A673 (cell line): ENCODE measurements at regions not wholly inside any gene's neighbourhood (a gene's known extent, or its start where the extent isn't known, plus 50 kb on each side); places are given as distances from the start of the nearest gene placed in this dataset.

ENCODE experiments used
- BruUV-seq: library from RNA; stranded (reverse); fragments of 400-500 nt; replicated peaks from 2 replicates; lab custom pipeline; 2021; lab: Mats Ljungman, UMichigan
- CTCF ChIA-PET: fragments of 300-600 bp; sonication (Branson Sonifier 250); formaldehyde crosslinking; loops from one replicate; lab custom pipeline; 2022; ENCODE audit warnings: antibody characterized with exemption; lab: Charles Lee
- POLR2A ChIA-PET: fragments of 300-600 bp; sonication (Branson Sonifier 250); formaldehyde crosslinking; loops from one replicate; lab custom pipeline; 2022; ENCODE audit warnings: antibody characterized with exemption; ENCODE audit not compliant: low non-redundant PET; lab: Charles Lee
- DNase-seq: peaks from one replicate; pipeline ENCODE4 v3.0.0-alpha.2; 2015; ENCODE audit warnings: low spot score
- H3K27ac ChIP-seq: fragments of 200-600 bp; sonication (generic); 2 replicates; pipeline ENCODE4 v1.5.1; 2016; ENCODE audit warnings: mixed run types, low read depth, mild to moderate bottlenecking, mixed read lengths, antibody characterized with exemption, low read length; ENCODE audit not compliant: poor library complexity, severe bottlenecking
- H3K27me3 ChIP-seq: fragments of 200-600 bp; sonication (generic); replicated peaks from 2 replicates; pipeline ENCODE4 v1.6.1; 2017; ENCODE audit warnings: mixed run types, low read depth, mild to moderate bottlenecking, mixed read lengths, antibody characterized with exemption, low read length; ENCODE audit not compliant: insufficient read depth, poor library complexity
- H3K36me3 ChIP-seq: fragments of 200-600 bp; sonication (generic); 2 replicates; pipeline ENCODE4 v1.6.1; 2016; ENCODE audit warnings: mixed run types, mild to moderate bottlenecking, mixed read lengths, antibody characterized with exemption, low read length; ENCODE audit not compliant: insufficient read depth, poor library complexity, severe bottlenecking
- H3K4me1 ChIP-seq: fragments of 200-600 bp; sonication (generic); 2 replicates; pipeline ENCODE4 v1.6.1; 2017; ENCODE audit warnings: mixed run types, mild to moderate bottlenecking, mixed read lengths, antibody characterized with exemption, low read length; ENCODE audit not compliant: insufficient read depth, poor library complexity, severe bottlenecking
- H3K4me3 ChIP-seq: fragments of 200-600 bp; sonication (generic); 2 replicates; pipeline ENCODE4 v1.5.1; 2016; ENCODE audit warnings: low read depth, mixed run types, mild to moderate bottlenecking, mixed read lengths, low read length; ENCODE audit not compliant: poor library complexity, severe bottlenecking
- H3K9me3 ChIP-seq: fragments of 200-600 bp; sonication (generic); 2 replicates; pipeline ENCODE4 v1.6.1; 2016; ENCODE audit warnings: mixed run types, low read depth, mild to moderate bottlenecking, mixed read lengths, antibody characterized with exemption, low read length; ENCODE audit not compliant: poor library complexity, severe bottlenecking
- CTCF ChIP-seq: fragments of 300-800, 200-600 bp; sonication (generic); conservative IDR thresholded peaks from 2 replicates; pipeline ENCODE4 v1.5.1; 2017; ENCODE audit warnings: low read depth, mild to moderate bottlenecking, antibody characterized with exemption, low read length, moderate library complexity, mixed read lengths
- EZH2 ChIP-seq: fragments of 200-600 bp; sonication (generic); IDR thresholded peaks from 2 replicates; pipeline ENCODE4 v1.6.1; 2017; ENCODE audit warnings: borderline replicate concordance, low read depth, mild to moderate bottlenecking, mixed read lengths, antibody characterized with exemption, low read length; ENCODE audit not compliant: poor library complexity, severe bottlenecking
- intact Hi-C: fragments of 100-400 bp; cut with micrococcal nuclease; formaldehyde crosslinking; loops from one replicate; pipeline ENCODE4 v1.10.0; 2022; ENCODE audit not compliant: unreplicated experiment

DNA sequence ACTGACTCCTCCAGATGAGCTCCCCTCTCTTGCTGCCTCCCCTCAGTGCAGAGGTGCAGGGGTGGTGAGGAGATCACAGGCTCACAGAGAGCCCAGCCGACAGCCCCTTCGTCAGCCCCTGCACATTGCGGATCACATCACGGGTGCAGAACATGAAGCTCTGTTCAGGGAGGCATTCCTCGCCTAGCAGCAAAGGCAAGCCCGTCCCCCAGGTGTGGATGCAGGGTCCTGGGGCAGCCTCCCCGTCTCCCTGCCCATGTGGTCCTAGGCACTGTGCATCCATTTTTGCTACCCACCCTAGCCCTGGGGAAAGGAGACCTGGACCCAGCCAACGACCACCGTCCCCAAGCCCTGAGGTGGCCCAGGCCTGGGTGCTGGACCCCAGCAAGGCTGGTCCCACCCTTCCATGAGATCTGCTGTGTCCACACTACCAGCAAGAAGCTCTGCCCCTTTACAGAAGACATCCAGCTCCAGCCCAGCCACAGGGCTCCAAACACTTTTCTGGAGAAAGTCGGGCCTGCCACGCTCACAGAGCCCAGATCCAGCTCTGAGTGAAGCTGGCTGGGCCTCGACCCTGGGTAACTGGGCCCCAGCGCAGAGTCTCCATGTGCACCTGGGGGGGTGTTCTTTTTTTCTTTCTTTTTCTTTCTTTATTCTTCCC, 248.7 kb downstream of the NPHP4 start:
- intact Hi-C loops = loop anchor here (5.0 kb wide), 1 partner anchor 1836 kb away; no protein-coding TSS in a partner anchor
- ChIA-PET CTCF (no interaction called here), POLR2A (no interaction called here)
- Histone ChIP-seq H3K4me1 (peaks cover 22% of the 10 kb centered on the region), H3K27me3 (no peaks in the 10 kb centered on the region), H3K9me3 (no peaks in the 10 kb centered on the region), H3K4me3 (no peak overlapping the region), H3K36me3 (no peaks in the 10 kb centered on the region), H3K27ac (no peak overlapping the region)
- no peak for DNase-seq
- TF ChIP-seq CTCF (no peak), EZH2 (no peak)
- no TSS peak for BruUV-seq

- no peaks in the 10 kb centered on the region for H3K36me3 ChIP-seq
- DNase-seq = no peak
- H3K9me3 ChIP-seq = no peaks in the 10 kb centered on the region
- no TSS peak for BruUV-seq
- intact Hi-C loops = loop anchor here (5.0 kb wide), 1 partner anchor 1836 kb away; no protein-coding TSS in a partner anchor
- CTCF ChIA-PET = no interaction called here
- H3K4me3 ChIP-seq = no peak overlapping the region
- POLR2A ChIA-PET = no interaction called here
- H3K4me1 ChIP-seq = peaks cover 22% of the 10 kb centered on the region
- TF ChIP-seq CTCF (no peak), EZH2 (no peak)
- H3K27ac ChIP-seq = no peak overlapping the region
- H3K27me3 ChIP-seq = no peaks in the 10 kb centered on the region
Measured at GRCh38 chr1:5742801-5743200, 249.4 kb downstream of the NPHP4 start.

- Histone ChIP-seq H3K9me3 (no peaks in the 10 kb centered on the region), H3K4me1 (peaks cover 22% of the 10 kb centered on the region), H3K4me3 (no peak overlapping the region), H3K36me3 (no peaks in the 10 kb centered on the region), H3K27ac (no peak overlapping the region), H3K27me3 (no peaks in the 10 kb centered on the region)
- TF ChIP-seq EZH2 = no peak
- TF ChIP-seq CTCF = no peak
- ChIA-PET POLR2A (no interaction called here), CTCF (no interaction called here)
- no TSS peak for BruUV-seq
- no peak for DNase-seq
- intact Hi-C loops = loop anchor here (5.0 kb wide), 1 partner anchor 1835 kb away; no protein-coding TSS in a partner anchor
Measured at GRCh38 chr1:5742032-5742431, 250.2 kb downstream of the NPHP4 start.
